Endodermal cell (in vitro differentiated cells): ENCODE measurements at regions not wholly inside any gene's neighbourhood (a gene's known extent, or its start where the extent isn't known, plus 50 kb on each side); places are given as distances from the start of the nearest gene placed in this dataset.
A peak's percentile ranks its signal among the peaks of the same experiment; 100 is the strongest.

Source experiments
- DNase-seq: peaks from one replicate; pipeline ENCODE4 v3.0.0-alpha.2; 2017
- H3K27ac ChIP-seq: 2 replicates; pipeline ENCODE4 v1.5.1; 2013; ENCODE audit warnings: mild to moderate bottlenecking, low read depth, low read length, moderate library complexity
- H3K27me3 ChIP-seq: 2 replicates; pipeline ENCODE4 v1.6.1; 2013; ENCODE audit warnings: mild to moderate bottlenecking, low read length, moderate library complexity; ENCODE audit not compliant: insufficient read depth, control insufficient read depth, poor library complexity, severe bottlenecking
- H3K36me3 ChIP-seq: 2 replicates; pipeline ENCODE4 v1.7.0; 2013; ENCODE audit warnings: mild to moderate bottlenecking, low read length, moderate library complexity; ENCODE audit not compliant: control insufficient read depth, insufficient read depth
- H3K4me1 ChIP-seq: one replicate; pipeline ENCODE4 v1.7.0; 2013; ENCODE audit warnings: low read length; ENCODE audit not compliant: control insufficient read depth, insufficient read depth
- H3K4me3 ChIP-seq: 2 replicates; pipeline ENCODE4 v1.5.1; 2013; ENCODE audit warnings: mild to moderate bottlenecking, low read length, moderate library complexity
- H3K9ac ChIP-seq: 2 replicates; pipeline ENCODE4 v1.6.1; 2013; ENCODE audit warnings: mild to moderate bottlenecking, low read length, moderate library complexity; ENCODE audit not compliant: poor library complexity, severe bottlenecking; ENCODE audit errors: extremely low read depth
- H3K9me3 ChIP-seq: 2 replicates; pipeline ENCODE4 v1.6.1; 2013; ENCODE audit warnings: mild to moderate bottlenecking, low read length, moderate library complexity; ENCODE audit not compliant: control insufficient read depth
- H3K27ac Mint-ChIP-seq: 2 replicates; pipeline ENCODE4 v1.8.0; 2020; ENCODE audit warnings: mixed read lengths
- H3K27me3 Mint-ChIP-seq: 2 replicates; pipeline ENCODE4 v1.8.0; 2021; ENCODE audit warnings: mild to moderate bottlenecking, mixed read lengths; ENCODE audit not compliant: insufficient read depth
- H3K36me3 Mint-ChIP-seq: 2 replicates; pipeline ENCODE4 v1.8.0; 2020; ENCODE audit warnings: low read depth, mixed read lengths
- H3K4me1 Mint-ChIP-seq: 2 replicates; pipeline ENCODE4 v1.8.0; 2020; ENCODE audit warnings: mixed read lengths
- H3K4me3 Mint-ChIP-seq: 2 replicates; pipeline ENCODE4 v1.8.0; 2020; ENCODE audit warnings: mild to moderate bottlenecking, moderate library complexity, mixed read lengths
- H3K9me3 Mint-ChIP-seq: 2 replicates; pipeline ENCODE4 v1.8.0; 2020; ENCODE audit warnings: mild to moderate bottlenecking, mixed read lengths
- CTCF ChIP-seq: fragments of 200-600 bp; sonication (generic); conservative IDR thresholded peaks from 2 replicates; pipeline ENCODE4 v1.5.0; 2021; ENCODE audit warnings: antibody characterized with exemption, mild to moderate bottlenecking
- WGBS, 2 experiments: methylation state at CpG; one replicate each; pipeline versions ENCODE4 v1.1.5 to v1.1.7; 2013; ENCODE audit warnings: missing lambda C conversion rate in 2 of 2, mixed read lengths in 1 of 2; ENCODE audit not compliant: insufficient coverage in 1 of 2, insufficient read length in 1 of 2; 5-methylcytosine and 5-hydroxymethylcytosine counted together

GRCh38 chr4:184548316-184548647, 73.9 kb upstream of the IRF2 start:
- no peak overlapping the region for H3K4me3 ChIP-seq
- Mint-ChIP-seq H3K27ac (peak overlapping the region; percentile 26), H3K27me3 (no peaks in the 10 kb centered on the region), H3K4me3 (peak overlapping the region; percentile 49), H3K36me3 (no peaks in the 10 kb centered on the region), H3K9me3 (peaks cover 3% of the 10 kb centered on the region), H3K4me1 (peaks cover 5% of the 10 kb centered on the region)
- no peak overlapping the region for H3K27ac ChIP-seq
- no peaks in the 10 kb centered on the region for H3K9me3 ChIP-seq
- WGBS, 2 experiments = 68 to 71% methylated on average over 4 to 5 of the region's 5 CpGs
- no peak for TF ChIP-seq CTCF
- H3K4me1 ChIP-seq = no peaks in the 10 kb centered on the region
- no peaks in the 10 kb centered on the region for H3K27me3 ChIP-seq
- no peaks in the 10 kb centered on the region for H3K36me3 ChIP-seq
- H3K9ac ChIP-seq = no peak overlapping the region
- DNase-seq = no peak

- Mint-ChIP-seq H3K4me1 (peaks cover 5% of the 10 kb centered on the region), H3K27ac (no peak overlapping the region), H3K27me3 (no peaks in the 10 kb centered on the region), H3K4me3 (no peak overlapping the region), H3K9me3 (peaks cover 3% of the 10 kb centered on the region), H3K36me3 (no peaks in the 10 kb centered on the region)
- H3K9me3 ChIP-seq = no peaks in the 10 kb centered on the region
- no peak for TF ChIP-seq CTCF
- H3K4me1 ChIP-seq = no peaks in the 10 kb centered on the region
- H3K36me3 ChIP-seq = no peaks in the 10 kb centered on the region
- WGBS, 2 experiments = 90 to 100% methylated on average over 2 to 4 of the region's 4 CpGs
- H3K27me3 ChIP-seq = no peaks in the 10 kb centered on the region
- H3K9ac ChIP-seq = no peak overlapping the region
- DNase-seq = no peak
- H3K27ac ChIP-seq = no peak overlapping the region
- H3K4me3 ChIP-seq = no peak overlapping the region
Observed at GRCh38 chr4:184544788-184545409, 70.5 kb upstream of the IRF2 start.

- Mint-ChIP-seq H3K4me3 (no peak overlapping the region), H3K36me3 (no peaks in the 10 kb centered on the region), H3K4me1 (no peaks in the 10 kb centered on the region), H3K27me3 (no peaks in the 10 kb centered on the region), H3K9me3 (no peaks in the 10 kb centered on the region), H3K27ac (no peak overlapping the region)
- no peaks in the 10 kb centered on the region for H3K9me3 ChIP-seq
- no peak overlapping the region for H3K27ac ChIP-seq
- TF ChIP-seq CTCF = no peak
- H3K9ac ChIP-seq = no peak overlapping the region
- H3K27me3 ChIP-seq = no peaks in the 10 kb centered on the region
- H3K4me3 ChIP-seq = no peak overlapping the region
- DNase-seq = no peak
- no peaks in the 10 kb centered on the region for H3K4me1 ChIP-seq
- no peaks in the 10 kb centered on the region for H3K36me3 ChIP-seq
- 91 to 93% methylated on average over 4 to 5 of the region's 5 CpGs for WGBS, 2 experiments
Observed at GRCh38 chr4:184541907-184542306, 67.6 kb upstream of the IRF2 start.
